GM23248 (cell line): ENCODE measurements at regions not wholly inside any gene's neighbourhood (a gene's known extent, or its start where the extent isn't known, plus 50 kb on each side); places are given as distances from the start of the nearest gene placed in this dataset.

Source experiments
- DNase-seq: peaks from one replicate; pipeline ENCODE4 v3.0.0-alpha.2; 2015
- H2AFZ ChIP-seq: fragments of 200-600 bp; sonication (generic); 2 replicates; pipeline ENCODE4 v1.6.1; 2016; ENCODE audit warnings: antibody characterized with exemption
- H3F3A ChIP-seq: fragments of 200-600 bp; sonication (generic); 2 replicates; pipeline ENCODE4 v1.6.1; 2016; ENCODE audit warnings: mild to moderate bottlenecking, antibody characterized with exemption, mixed run types; ENCODE audit not compliant: insufficient read depth
- H3K27ac ChIP-seq: fragments of 200-600 bp; sonication (generic); 2 replicates; pipeline ENCODE4 v1.5.1; 2016; ENCODE audit warnings: mild to moderate bottlenecking
- H3K27me3 ChIP-seq: fragments of 200-600 bp; sonication (generic); replicated peaks from 2 replicates; pipeline ENCODE4 v1.6.1; 2016; ENCODE audit warnings: mild to moderate bottlenecking; ENCODE audit not compliant: insufficient read depth
- H3K36me3 ChIP-seq: fragments of 200-600 bp; sonication (generic); 2 replicates; pipeline ENCODE4 v1.6.1; 2016; ENCODE audit warnings: low read depth, mild to moderate bottlenecking
- H3K4me1 ChIP-seq: fragments of 200-600 bp; sonication (generic); 2 replicates; pipeline ENCODE4 v1.6.1; 2016; ENCODE audit warnings: mild to moderate bottlenecking; ENCODE audit not compliant: insufficient read depth
- H3K4me2 ChIP-seq: fragments of 200-600 bp; sonication (generic); one replicate; pipeline ENCODE4 v1.6.1; 2016; ENCODE audit warnings: mild to moderate bottlenecking; ENCODE audit not compliant: unreplicated experiment
- H3K4me3 ChIP-seq: fragments of 200-600 bp; sonication (generic); 2 replicates; pipeline ENCODE4 v1.5.1; 2016; ENCODE audit warnings: mild to moderate bottlenecking
- H3K79me2 ChIP-seq: fragments of 200-600 bp; sonication (generic); 2 replicates; pipeline ENCODE4 v1.6.1; 2016; ENCODE audit warnings: mild to moderate bottlenecking; ENCODE audit not compliant: insufficient read depth
- H3K9ac ChIP-seq: fragments of 200-600 bp; sonication (generic); 2 replicates; pipeline ENCODE4 v1.6.1; 2016; ENCODE audit warnings: mild to moderate bottlenecking
- H3K9me2 ChIP-seq: fragments of 200-600 bp; sonication (generic); 2 replicates; pipeline ENCODE4 v1.6.1; 2016; ENCODE audit warnings: mixed run types, mild to moderate bottlenecking, moderate library complexity; ENCODE audit not compliant: insufficient read depth
- H3K9me3 ChIP-seq: fragments of 200-600 bp; sonication (generic); one replicate; pipeline ENCODE4 v1.6.1; 2017; ENCODE audit warnings: low read depth
- H4K20me1 ChIP-seq: fragments of 200-600 bp; sonication (generic); 2 replicates; pipeline ENCODE4 v1.6.0; 2016; ENCODE audit not compliant: insufficient read depth
- EZH2 ChIP-seq: fragments of 200-600 bp; sonication (generic); IDR thresholded peaks from 2 replicates; pipeline ENCODE4 v1.6.1; 2018; ENCODE audit warnings: antibody characterized with exemption, mild to moderate bottlenecking; ENCODE audit not compliant: insufficient read depth, poor library complexity, severe bottlenecking
- EZH2phosphoT487 ChIP-seq: fragments of 200-600 bp; sonication (generic); IDR thresholded peaks from 2 replicates; pipeline ENCODE4 v1.6.1; 2018; ENCODE audit warnings: antibody characterized with exemption, moderate library complexity, mild to moderate bottlenecking, low read depth; ENCODE audit not compliant: insufficient read depth
- WGBS, 2 experiments: methylation state at CpG; one replicate each; pipeline ENCODE4 v1.1.6; 2015 to 2017; ENCODE audit warnings: low lambda C conversion rate in 2 of 2, low coverage in 1 of 2; ENCODE audit errors: missing lambda C conversion rate in 2 of 2; 5-methylcytosine and 5-hydroxymethylcytosine counted together
- in situ Hi-C: fragments of 300-500 bp; cut with MboI; formaldehyde crosslinking; loops from 2 replicates; pipeline ENCODE4 v1.15.0; 2020

- no peaks in the 10 kb centered on the region for H3K79me2 ChIP-seq
- no peak for DNase-seq
- no peaks in the 10 kb centered on the region for H3K9me3 ChIP-seq
- no peak overlapping the region for H3K9ac ChIP-seq
- WGBS, 2 experiments: 45 to 47% methylated on average over 2 of the region's 2 CpGs
- no peaks in the 10 kb centered on the region for H3K36me3 ChIP-seq
- H3F3A ChIP-seq: no peaks in the 10 kb centered on the region
- no peaks in the 10 kb centered on the region for H3K4me1 ChIP-seq
- no peaks in the 10 kb centered on the region for H3K9me2 ChIP-seq
- no peak overlapping the region for H3K4me2 ChIP-seq
- H3K4me3 ChIP-seq: no peak overlapping the region
- no peak overlapping the region for H2AFZ ChIP-seq
- no peaks in the 10 kb centered on the region for H3K27me3 ChIP-seq
- in situ Hi-C loops: no loop called here
- TF ChIP-seq EZH2phosphoT487 (no peak), EZH2 (no peak)
- H3K27ac ChIP-seq: no peak overlapping the region
- H4K20me1 ChIP-seq: no peaks in the 10 kb centered on the region
Observed at GRCh38 chr3:154507727-154508126, 77.7 kb upstream of the GPR149 start.

GRCh38 chr3:154496978-154497377 is 67.0 kb upstream of the GPR149 start:
- TF ChIP-seq EZH2phosphoT487: no peak
- TF ChIP-seq EZH2: no peak
- Histone ChIP-seq H3K4me3 (no peak overlapping the region), H3K79me2 (no peaks in the 10 kb centered on the region), H3K4me2 (no peak overlapping the region), H3K9ac (no peak overlapping the region), H3K9me3 (no peaks in the 10 kb centered on the region), H3K4me1 (no peaks in the 10 kb centered on the region), H3K36me3 (no peaks in the 10 kb centered on the region), H3K27ac (no peak overlapping the region), H3K9me2 (no peaks in the 10 kb centered on the region), H2AFZ (no peak overlapping the region), H4K20me1 (no peaks in the 10 kb centered on the region), H3F3A (no peaks in the 10 kb centered on the region), H3K27me3 (no peaks in the 10 kb centered on the region)
- DNase-seq: peak; percentile 1
- WGBS, 2 experiments: 17 to 24% methylated on average over 2 of the region's 2 CpGs
- in situ Hi-C loops: no loop called here

GRCh38 chr3:154496540-154496939 is 66.5 kb upstream of the GPR149 start:
- H3K27ac ChIP-seq: no peak overlapping the region
- no peaks in the 10 kb centered on the region for H3K27me3 ChIP-seq
- no peak overlapping the region for H3K4me2 ChIP-seq
- WGBS, 2 experiments: 60 to 77% methylated on average over 2 of the region's 2 CpGs
- H3F3A ChIP-seq: no peaks in the 10 kb centered on the region
- no peaks in the 10 kb centered on the region for H4K20me1 ChIP-seq
- no peak overlapping the region for H3K9ac ChIP-seq
- no peak for DNase-seq
- no peak overlapping the region for H2AFZ ChIP-seq
- no peak overlapping the region for H3K4me3 ChIP-seq
- no peaks in the 10 kb centered on the region for H3K9me2 ChIP-seq
- no peak for TF ChIP-seq EZH2phosphoT487
- TF ChIP-seq EZH2: no peak
- in situ Hi-C loops: no loop called here
- H3K36me3 ChIP-seq: no peaks in the 10 kb centered on the region
- no peaks in the 10 kb centered on the region for H3K4me1 ChIP-seq
- H3K79me2 ChIP-seq: no peaks in the 10 kb centered on the region
- H3K9me3 ChIP-seq: no peaks in the 10 kb centered on the region

DNA sequence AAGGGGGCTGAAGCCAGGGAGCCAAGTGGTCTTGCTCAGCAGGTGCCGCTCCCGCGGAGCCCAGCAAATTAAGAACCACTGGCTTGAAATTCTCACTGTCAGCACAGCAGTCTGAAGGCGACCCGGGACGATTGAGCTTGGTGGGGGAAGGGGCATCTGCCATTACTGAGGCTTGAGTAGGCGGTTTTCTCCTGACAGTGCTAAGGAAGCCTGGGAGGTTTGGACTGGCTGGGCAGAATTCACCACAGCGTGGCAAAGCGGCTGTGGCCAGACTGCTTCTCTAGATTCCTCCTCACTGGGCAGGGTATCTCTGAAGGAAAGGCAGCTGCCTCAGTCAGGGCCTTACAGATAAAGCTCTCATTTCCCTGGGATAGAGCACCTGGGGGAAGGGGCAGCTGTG is 57.0 kb upstream of the GPR149 start:
- TF ChIP-seq EZH2phosphoT487 (no peak), EZH2 (no peak)
- peaks cover 3% of the 10 kb centered on the region; the same call in 1 of the 2 replicates for H3K9me2 ChIP-seq
- no peaks in the 10 kb centered on the region for H4K20me1 ChIP-seq
- H3K36me3 ChIP-seq: no peaks in the 10 kb centered on the region
- H3F3A ChIP-seq: no peaks in the 10 kb centered on the region
- no peak overlapping the region for H2AFZ ChIP-seq
- DNase-seq: no peak
- H3K79me2 ChIP-seq: no peaks in the 10 kb centered on the region
- no peak overlapping the region for H3K4me2 ChIP-seq
- H3K9me3 ChIP-seq: no peaks in the 10 kb centered on the region
- in situ Hi-C loops: no loop called here
- H3K9ac ChIP-seq: no peak overlapping the region
- 48 to 56% methylated on average over 9 of the region's 9 CpGs for WGBS, 2 experiments
- H3K4me3 ChIP-seq: no peak overlapping the region
- no peaks in the 10 kb centered on the region for H3K4me1 ChIP-seq
- no peak overlapping the region for H3K27ac ChIP-seq
- no peaks in the 10 kb centered on the region for H3K27me3 ChIP-seq

GRCh38 chr3:154482507-154482906 is 52.5 kb upstream of the GPR149 start:
- H3K4me3 ChIP-seq: no peak overlapping the region
- no peaks in the 10 kb centered on the region for H4K20me1 ChIP-seq
- H3K9me3 ChIP-seq: no peaks in the 10 kb centered on the region
- H3F3A ChIP-seq: no peaks in the 10 kb centered on the region
- no peak overlapping the region for H3K27ac ChIP-seq
- H3K36me3 ChIP-seq: no peaks in the 10 kb centered on the region
- H3K9ac ChIP-seq: no peak overlapping the region
- H3K4me1 ChIP-seq: no peaks in the 10 kb centered on the region
- no peaks in the 10 kb centered on the region for H3K79me2 ChIP-seq
- H3K4me2 ChIP-seq: no peak overlapping the region
- no peak for DNase-seq
- in situ Hi-C loops: no loop called here
- H3K9me2 ChIP-seq: no peaks in the 10 kb centered on the region
- 50 to 56% methylated on average over 3 of the region's 3 CpGs for WGBS, 2 experiments
- H3K27me3 ChIP-seq: no peaks in the 10 kb centered on the region
- no peak overlapping the region for H2AFZ ChIP-seq
- TF ChIP-seq EZH2phosphoT487 (no peak), EZH2 (no peak)
